Stimulated activated CD4-positive, alpha-beta T cell treated with anti-CD3 and anti-CD28 coated beads, Interleukin-15, amount 100 ng/mL, for 1 hour (primary cell): ENCODE measurements at regions not wholly inside any gene's neighbourhood (a gene's known extent, or its start where the extent isn't known, plus 50 kb on each side); places are given as distances from the start of the nearest gene placed in this dataset.

Experiments used
- DNase-seq, 2 donors: peaks; one replicate each; pipeline ENCODE4 v3.0.0-alpha.2; 2020; ENCODE audit warnings: low read depth in 1 of 2, low spot score in 1 of 2

- no peak for DNase-seq
Measured at GRCh38 chr2:155692856-155693255, 639.7 kb downstream of the NR4A2 start.

DNA sequence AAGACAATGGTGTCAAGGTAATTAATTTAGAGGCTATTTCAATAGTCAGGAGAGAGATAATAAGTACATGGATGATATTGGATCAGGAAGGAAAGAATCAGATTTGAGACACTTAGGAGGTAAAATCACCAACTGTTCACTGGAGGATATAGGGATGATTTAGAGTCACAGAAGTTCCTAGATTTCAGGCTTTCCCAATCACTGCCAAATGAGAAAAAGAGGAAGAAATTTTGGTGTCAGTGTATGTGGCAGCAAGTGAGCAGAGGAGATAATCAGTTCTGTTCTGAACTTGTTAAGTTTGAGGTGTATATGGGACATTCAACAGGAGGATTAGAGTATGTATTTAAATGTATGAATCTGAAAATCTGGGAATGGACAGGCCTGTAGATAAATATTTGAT lies 640.4 kb downstream of the NR4A2 start:
- DNase-seq = no peak

DNA sequence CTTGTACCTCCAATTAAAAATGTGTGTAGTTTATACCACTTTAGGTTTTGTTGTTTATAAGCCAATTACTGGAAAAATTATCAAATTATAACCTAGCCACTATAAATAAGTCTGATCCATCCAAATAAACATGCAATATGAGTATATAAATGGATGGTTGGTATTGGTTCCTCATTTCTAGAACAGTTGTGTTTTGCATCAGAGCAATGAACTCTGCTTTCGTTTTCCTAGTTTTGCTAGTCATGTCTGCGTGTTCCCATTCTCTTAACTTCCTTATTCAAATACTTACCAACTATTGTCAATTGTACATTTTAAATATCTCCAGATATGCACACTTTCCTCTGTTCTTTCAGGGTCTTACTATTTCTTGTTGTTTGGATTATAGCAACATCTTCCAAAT lies 641.7 kb downstream of the NR4A2 start:
- no peak for DNase-seq

DNA sequence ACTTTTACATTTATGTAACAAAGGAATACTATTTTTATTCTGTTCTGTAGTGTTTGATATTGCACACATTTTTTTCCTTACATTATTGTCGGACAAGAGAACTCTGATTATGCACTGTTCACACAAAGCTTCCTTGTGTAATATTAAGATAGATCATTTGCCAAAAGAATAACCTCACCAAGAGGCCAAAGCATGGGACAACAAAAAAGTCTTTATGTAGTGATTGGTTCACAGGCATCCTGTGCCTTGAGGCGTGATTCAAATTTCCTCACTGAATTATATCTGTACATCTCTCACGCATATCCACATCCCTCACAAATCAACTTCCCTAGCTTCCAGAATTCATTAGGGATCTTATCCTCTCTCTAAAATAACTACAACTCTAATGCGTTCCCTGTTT lies 642.7 kb downstream of the NR4A2 start:
- no peak for DNase-seq

DNA sequence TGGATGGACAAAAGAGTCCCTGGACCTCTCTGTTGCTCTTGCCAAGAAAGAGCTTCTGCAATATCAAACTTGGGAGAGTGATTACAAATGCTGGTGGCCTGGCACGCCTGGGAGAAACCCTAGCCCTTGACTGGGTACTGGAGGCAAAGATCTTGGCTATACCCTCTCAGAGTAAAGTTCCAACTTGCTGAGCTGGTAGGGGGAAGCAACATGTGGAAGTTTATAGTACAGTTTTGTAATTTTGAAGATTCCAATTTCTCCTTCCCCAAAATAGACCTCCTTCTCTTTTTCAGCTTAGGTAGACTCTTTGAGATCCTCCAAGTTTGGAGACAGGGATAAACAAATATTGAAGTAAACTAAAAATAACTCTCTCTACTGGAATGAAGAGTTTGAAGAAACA lies 645.3 kb downstream of the NR4A2 start:
- no peak for DNase-seq

DNA sequence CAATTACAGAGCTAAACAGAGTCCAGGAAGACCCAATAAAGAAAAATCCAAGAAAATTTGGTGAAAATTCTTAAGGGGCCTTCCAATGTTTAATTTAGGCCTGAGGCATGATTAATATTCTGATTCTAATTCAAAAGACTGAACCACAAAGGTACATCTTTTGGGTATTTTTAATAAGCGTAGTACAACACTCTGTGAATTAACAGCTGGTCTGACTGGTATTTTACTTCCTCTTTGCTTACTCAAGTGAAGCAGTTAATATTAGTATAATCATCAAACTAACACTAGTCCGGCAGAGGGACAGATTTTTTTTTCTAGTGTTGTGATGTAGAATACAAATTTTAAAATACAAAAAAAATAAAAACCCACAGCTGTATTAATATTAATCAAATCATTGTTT lies 652.9 kb downstream of the NR4A2 start:
- DNase-seq = no peak

- DNase-seq = no peak
Measured at GRCh38 chr2:155675920-155676319, 656.6 kb downstream of the NR4A2 start.

GRCh38 chr2:155665704-155666103 lies 666.8 kb downstream of the NR4A2 start:
- DNase-seq = no peak

- DNase-seq = no peak
Measured at GRCh38 chr2:155663265-155663664, 669.3 kb downstream of the NR4A2 start.

DNA sequence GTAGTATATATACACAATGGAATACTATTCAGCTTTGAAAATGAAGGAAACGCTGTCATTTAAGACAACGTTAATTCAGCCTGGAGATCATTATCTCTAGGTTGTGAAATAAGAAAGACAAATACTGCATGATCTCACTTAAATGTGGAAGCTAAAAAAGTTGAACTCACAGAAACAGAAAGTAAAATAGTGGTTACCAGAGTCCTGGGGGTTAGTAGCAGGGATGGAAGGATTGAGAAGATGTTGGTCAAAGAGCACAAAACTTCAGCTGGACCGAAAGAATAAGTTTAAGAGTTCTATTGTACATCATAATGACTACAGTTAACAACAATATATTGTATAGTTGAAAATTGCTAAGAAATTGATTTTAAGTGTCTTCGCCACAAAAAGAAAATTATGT lies 670.3 kb downstream of the NR4A2 start:
- no peak for DNase-seq

DNA sequence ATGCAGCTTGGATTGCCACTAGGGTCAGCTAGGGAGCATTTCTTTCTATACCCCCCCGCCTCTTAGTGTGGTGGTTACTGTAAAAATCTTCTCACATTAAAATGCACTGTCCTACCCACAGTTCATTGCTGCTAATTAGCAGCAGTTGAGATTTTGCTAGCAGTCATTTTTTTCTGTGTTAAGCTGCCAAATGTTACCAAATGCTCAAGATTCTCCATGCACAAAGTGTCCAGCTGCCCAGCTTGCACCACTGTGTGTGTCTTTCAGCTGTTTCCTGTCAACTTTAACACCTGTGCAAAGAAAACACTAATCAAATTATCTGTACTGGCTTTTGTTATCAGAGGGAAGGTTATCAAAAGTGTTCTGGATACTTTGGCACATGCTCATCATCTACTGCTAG lies 679.3 kb downstream of the NR4A2 start:
- DNase-seq = no peak

GRCh38 chr2:155651851-155652250 lies 680.7 kb downstream of the NR4A2 start:
- no peak for DNase-seq

- DNase-seq = no peak
Measured at GRCh38 chr2:155645791-155646190, 686.7 kb downstream of the NR4A2 start.

- no peak for DNase-seq
Measured at GRCh38 chr2:155643056-155643775, 689.3 kb downstream of the NR4A2 start.

GRCh38 chr2:155633887-155634570 lies 698.5 kb downstream of the NR4A2 start:
- DNase-seq = no peak

DNA sequence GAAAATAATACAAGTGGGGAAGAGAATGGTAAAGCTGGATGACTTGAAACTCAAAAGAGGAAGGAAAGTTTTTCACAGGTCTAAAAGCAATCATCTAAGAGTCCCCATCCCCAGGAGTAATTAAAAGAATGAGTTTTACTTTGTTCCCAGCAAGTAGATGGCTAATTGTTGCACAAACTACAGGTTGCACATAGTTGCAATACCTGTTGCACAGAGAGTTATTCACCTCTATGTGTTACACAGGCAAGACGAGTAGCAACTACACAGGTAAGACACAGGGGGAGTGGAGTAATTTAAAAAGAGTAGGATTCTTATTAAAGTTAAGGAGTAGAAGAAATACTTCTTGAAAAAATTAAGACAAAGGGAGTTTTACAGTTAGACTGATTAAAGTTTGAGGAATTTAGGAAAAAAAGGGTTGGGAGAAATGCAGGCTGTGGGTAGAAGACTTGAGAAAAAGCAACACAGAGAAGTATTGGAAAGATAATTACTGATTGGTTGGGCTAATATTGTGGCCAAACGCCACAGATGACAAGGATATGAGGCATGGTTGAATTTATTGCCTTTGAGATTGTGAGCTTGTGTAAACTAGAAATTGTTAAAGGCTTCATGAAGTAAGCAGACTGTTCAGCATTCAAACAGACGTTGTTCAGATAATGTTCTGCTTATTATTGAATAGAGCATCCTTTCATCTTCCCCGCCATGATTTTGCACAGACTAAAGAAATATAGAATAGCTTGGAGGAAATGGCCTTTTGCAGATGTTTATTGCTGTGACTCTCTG lies 699.3 kb downstream of the NR4A2 start:
- no peak for DNase-seq

DNA sequence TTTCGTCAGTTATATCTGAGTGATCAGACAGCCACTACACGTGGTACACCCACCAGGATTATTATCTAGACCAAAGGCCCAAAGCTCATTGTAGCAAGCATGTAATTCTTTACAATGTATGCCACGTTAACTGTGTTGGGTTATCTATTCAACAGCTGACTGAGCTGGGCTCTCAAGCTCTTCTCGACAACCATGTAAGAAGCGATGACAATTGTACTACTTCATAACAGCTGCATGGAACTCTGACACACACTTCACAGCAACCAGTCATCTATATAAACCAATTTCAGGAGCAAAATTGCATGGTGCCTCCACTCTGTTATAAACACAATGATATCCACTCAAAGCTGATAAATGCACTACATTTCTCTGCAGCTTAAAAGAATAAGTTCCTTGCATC lies 701.8 kb downstream of the NR4A2 start:
- no peak for DNase-seq

DNA sequence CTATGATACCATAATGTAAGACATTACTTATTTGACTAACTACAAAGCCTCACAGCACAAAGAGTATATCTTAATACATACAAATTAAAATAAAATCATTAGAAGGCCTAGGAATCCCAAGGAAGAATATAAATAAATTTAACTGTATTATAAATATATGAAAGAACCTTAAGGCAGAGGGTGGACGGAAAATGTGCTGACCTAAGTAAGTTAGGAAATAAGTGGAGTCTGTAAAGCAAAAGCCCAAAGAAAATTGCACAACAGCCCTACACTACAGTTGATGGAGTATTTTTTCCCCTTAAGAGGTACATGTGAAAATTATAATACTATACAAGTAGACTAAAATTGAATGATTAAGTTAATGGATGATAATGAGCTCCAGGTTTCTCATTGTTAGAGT lies 710.1 kb downstream of the NR4A2 start:
- DNase-seq = no peak

DNA sequence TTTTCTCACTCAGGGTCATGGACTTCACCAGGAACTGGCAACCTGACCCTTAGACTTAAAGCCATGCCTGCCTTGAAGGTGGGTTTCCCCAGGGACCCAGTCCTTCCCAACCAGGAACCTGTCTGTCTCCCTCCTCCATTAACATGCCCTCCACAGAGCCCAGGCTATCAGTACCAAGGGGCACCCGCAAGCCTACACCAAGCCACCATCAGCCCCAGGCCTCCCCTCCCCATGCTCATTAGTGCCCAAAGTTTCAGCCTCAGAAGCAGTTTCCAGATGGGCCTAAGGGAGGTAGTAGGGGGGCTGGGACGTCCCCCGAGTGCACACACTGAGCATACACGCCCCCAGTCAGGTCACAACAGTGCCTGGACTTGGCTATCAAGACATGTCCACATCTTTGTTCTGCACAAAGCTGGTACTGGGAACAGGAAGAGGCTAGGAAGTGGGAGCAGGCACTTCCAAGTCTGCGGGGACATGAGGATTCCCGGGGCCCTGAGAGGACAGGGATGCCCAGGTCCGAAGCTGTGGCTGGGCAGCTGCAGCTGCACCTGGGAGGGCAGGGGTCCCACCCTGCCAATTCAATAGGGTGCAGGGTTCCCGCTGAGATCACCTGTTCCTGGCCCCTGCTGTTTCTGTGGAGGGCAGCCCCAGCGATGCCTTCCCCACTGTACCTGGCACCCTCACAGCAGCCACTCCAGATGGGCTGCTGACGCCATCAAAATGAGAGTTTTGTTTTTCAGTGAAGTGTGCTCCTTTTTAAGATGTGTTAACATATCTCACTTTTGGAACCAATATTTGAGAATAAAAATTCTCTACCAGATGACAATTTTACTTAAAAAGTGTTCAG lies 731.4 kb downstream of the NR4A2 start:
- no peak for DNase-seq

GRCh38 chr2:155600296-155600695 lies 732.2 kb downstream of the NR4A2 start:
- DNase-seq = no peak

DNA sequence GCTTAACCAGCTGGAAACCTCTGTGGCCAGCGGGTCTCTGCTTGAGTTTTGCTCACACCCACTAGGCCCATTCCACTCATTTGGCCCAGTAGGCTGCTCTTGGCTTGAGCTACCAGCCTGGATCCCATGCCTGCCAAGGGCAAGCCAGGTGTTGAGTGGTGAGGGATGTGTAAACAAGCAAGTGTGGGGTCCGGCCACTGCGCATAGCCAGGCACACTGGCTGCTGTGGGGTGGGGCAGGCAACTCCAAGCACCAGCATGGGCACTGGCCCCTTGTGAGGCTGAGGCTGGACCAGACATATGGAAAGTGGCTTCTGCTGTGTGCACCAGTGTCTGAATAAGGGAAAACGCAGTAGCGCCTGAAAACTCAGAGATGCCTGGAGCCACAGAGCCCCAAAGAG lies 732.7 kb downstream of the NR4A2 start:
- no peak for DNase-seq
